ENCODE measurements at regions not wholly inside any gene's neighbourhood (a gene's known extent, or its start where the extent isn't known, plus 50 kb on each side); places are given as distances from the start of the nearest gene placed in this dataset.

- FAIRE-seq: no peak
- DNase-seq (ENCODE audit: insufficient read length, low spot score): no peak
- TF ChIP-seq SPI1 (IDR thresholded peaks at IDR 0.05; ENCODE audit: low read depth, low read length): no peak
- TF ChIP-seq TAF1 (IDR thresholded peaks at IDR 0.05; ENCODE audit: low read depth, low read length): no peak
- TF ChIP-seq PAX5 (IDR thresholded peaks at IDR 0.05; ENCODE audit: insufficient read depth, low read length, severe bottlenecking): no peak
Measured at GRCh38 chr2:176833671-176834070, 378.9 kb upstream of the HNRNPA3 start.

GRCh38 chr2:176834226-176834625 is 378.4 kb upstream of the HNRNPA3 start:
- FAIRE-seq (no peak), DNase-seq (ENCODE audit: insufficient read length, low spot score) (no peak)
- TF ChIP-seq TAF1 (IDR thresholded peaks at IDR 0.05; ENCODE audit: low read depth, low read length) (no peak), POU2F2 (IDR thresholded peaks at IDR 0.05; ENCODE audit: low read depth, low read length) (no peak), POLR2AphosphoS5 (IDR thresholded peaks at IDR 0.05; ENCODE audit: low read depth, low read length) (no peak), PAX5 (IDR thresholded peaks at IDR 0.05; ENCODE audit: insufficient read depth, low read length, severe bottlenecking) (no peak), SPI1 (IDR thresholded peaks at IDR 0.05; ENCODE audit: low read depth, low read length) (no peak), POLR2A (IDR thresholded peaks at IDR 0.05; ENCODE audit: low read depth, low read length) (no peak)

- TF ChIP-seq POU2F2 (IDR thresholded peaks at IDR 0.05; ENCODE audit: low read depth, low read length) (no peak), SPI1 (IDR thresholded peaks at IDR 0.05; ENCODE audit: low read depth, low read length) (no peak), PAX5 (IDR thresholded peaks at IDR 0.05; ENCODE audit: insufficient read depth, low read length, severe bottlenecking) (no peak), POLR2A (IDR thresholded peaks at IDR 0.05; ENCODE audit: low read depth, low read length) (no peak), POLR2AphosphoS5 (IDR thresholded peaks at IDR 0.05; ENCODE audit: low read depth, low read length) (no peak), TAF1 (IDR thresholded peaks at IDR 0.05; ENCODE audit: low read depth, low read length) (no peak)
- FAIRE-seq (no peak), DNase-seq (ENCODE audit: insufficient read length, low spot score) (no peak)
Measured at GRCh38 chr2:176843208-176843607, 369.4 kb upstream of the HNRNPA3 start.

- no peak for DNase-seq (ENCODE audit: insufficient read length, low spot score)
- FAIRE-seq: no peak
- TF ChIP-seq POLR2A (IDR thresholded peaks at IDR 0.05; ENCODE audit: low read depth, low read length) (no peak), PAX5 (IDR thresholded peaks at IDR 0.05; ENCODE audit: insufficient read depth, low read length, severe bottlenecking) (no peak), SPI1 (IDR thresholded peaks at IDR 0.05; ENCODE audit: low read depth, low read length) (no peak), TAF1 (IDR thresholded peaks at IDR 0.05; ENCODE audit: low read depth, low read length) (no peak), POLR2AphosphoS5 (IDR thresholded peaks at IDR 0.05; ENCODE audit: low read depth, low read length) (no peak), POU2F2 (IDR thresholded peaks at IDR 0.05; ENCODE audit: low read depth, low read length) (no peak)
Measured at GRCh38 chr2:176844461-176844860, 368.1 kb upstream of the HNRNPA3 start.

GRCh38 chr2:176845718-176846117 is 366.9 kb upstream of the HNRNPA3 start:
- FAIRE-seq (no peak), DNase-seq (ENCODE audit: insufficient read length, low spot score) (no peak)
- TF ChIP-seq POLR2A (IDR thresholded peaks at IDR 0.05; ENCODE audit: low read depth, low read length): no peak
- no peak for TF ChIP-seq PAX5 (IDR thresholded peaks at IDR 0.05; ENCODE audit: insufficient read depth, low read length, severe bottlenecking)
- no peak for TF ChIP-seq POU2F2 (IDR thresholded peaks at IDR 0.05; ENCODE audit: low read depth, low read length)
- TF ChIP-seq SPI1 (IDR thresholded peaks at IDR 0.05; ENCODE audit: low read depth, low read length): no peak
- no peak for TF ChIP-seq POLR2AphosphoS5 (IDR thresholded peaks at IDR 0.05; ENCODE audit: low read depth, low read length)

GRCh38 chr2:176847575-176847974 is 365.0 kb upstream of the HNRNPA3 start:
- DNase-seq (ENCODE audit: insufficient read length, low spot score): no peak
- TF ChIP-seq TAF1 (IDR thresholded peaks at IDR 0.05; ENCODE audit: low read depth, low read length) (no peak), POLR2A (IDR thresholded peaks at IDR 0.05; ENCODE audit: low read depth, low read length) (no peak), PAX5 (IDR thresholded peaks at IDR 0.05; ENCODE audit: insufficient read depth, low read length, severe bottlenecking) (no peak), POLR2AphosphoS5 (IDR thresholded peaks at IDR 0.05; ENCODE audit: low read depth, low read length) (no peak), POU2F2 (IDR thresholded peaks at IDR 0.05; ENCODE audit: low read depth, low read length) (no peak), SPI1 (IDR thresholded peaks at IDR 0.05; ENCODE audit: low read depth, low read length) (no peak)
- FAIRE-seq: no peak

GRCh38 chr2:176848844-176849243 is 363.8 kb upstream of the HNRNPA3 start:
- DNase-seq (ENCODE audit: insufficient read length, low spot score): no peak
- FAIRE-seq: no peak
- no peak for TF ChIP-seq POU2F2 (IDR thresholded peaks at IDR 0.05; ENCODE audit: low read depth, low read length)
- no peak for TF ChIP-seq PAX5 (IDR thresholded peaks at IDR 0.05; ENCODE audit: insufficient read depth, low read length, severe bottlenecking)
- no peak for TF ChIP-seq POLR2A (IDR thresholded peaks at IDR 0.05; ENCODE audit: low read depth, low read length)
- no peak for TF ChIP-seq TAF1 (IDR thresholded peaks at IDR 0.05; ENCODE audit: low read depth, low read length)
- no peak for TF ChIP-seq SPI1 (IDR thresholded peaks at IDR 0.05; ENCODE audit: low read depth, low read length)
- TF ChIP-seq POLR2AphosphoS5 (IDR thresholded peaks at IDR 0.05; ENCODE audit: low read depth, low read length): no peak

GRCh38 chr2:176851200-176851888 is 361.2 kb upstream of the HNRNPA3 start:
- FAIRE-seq (no peak), DNase-seq (ENCODE audit: insufficient read length, low spot score) (no peak)
- TF ChIP-seq POU2F2 (IDR thresholded peaks at IDR 0.05; ENCODE audit: low read depth, low read length): no peak
- no peak for TF ChIP-seq TAF1 (IDR thresholded peaks at IDR 0.05; ENCODE audit: low read depth, low read length)
- TF ChIP-seq PAX5 (IDR thresholded peaks at IDR 0.05; ENCODE audit: insufficient read depth, low read length, severe bottlenecking): no peak
- TF ChIP-seq POLR2A (IDR thresholded peaks at IDR 0.05; ENCODE audit: low read depth, low read length): no peak
- TF ChIP-seq SPI1 (IDR thresholded peaks at IDR 0.05; ENCODE audit: low read depth, low read length): no peak
- no peak for TF ChIP-seq POLR2AphosphoS5 (IDR thresholded peaks at IDR 0.05; ENCODE audit: low read depth, low read length)

- DNase-seq (ENCODE audit: insufficient read length, low spot score) (no peak), FAIRE-seq (no peak)
- TF ChIP-seq POLR2A (IDR thresholded peaks at IDR 0.05; ENCODE audit: low read depth, low read length): no peak
- TF ChIP-seq SPI1 (IDR thresholded peaks at IDR 0.05; ENCODE audit: low read depth, low read length): no peak
- no peak for TF ChIP-seq PAX5 (IDR thresholded peaks at IDR 0.05; ENCODE audit: insufficient read depth, low read length, severe bottlenecking)
- no peak for TF ChIP-seq TAF1 (IDR thresholded peaks at IDR 0.05; ENCODE audit: low read depth, low read length)
- no peak for TF ChIP-seq POU2F2 (IDR thresholded peaks at IDR 0.05; ENCODE audit: low read depth, low read length)
- no peak for TF ChIP-seq POLR2AphosphoS5 (IDR thresholded peaks at IDR 0.05; ENCODE audit: low read depth, low read length)
Measured at GRCh38 chr2:176851889-176852483, 360.6 kb upstream of the HNRNPA3 start.

Data from GM12891 (cell line).